IMR-90 (cell line): ENCODE measurements at regions not wholly inside any gene's neighbourhood (a gene's known extent, or its start where the extent isn't known, plus 50 kb on each side); places are given as distances from the start of the nearest gene placed in this dataset.

Source experiments
- ATAC-seq: fragments of 200-7000 bp; cut with Tn5 transposase; 2 replicates; pipeline ENCODE4 v1.9.1; 2020; ENCODE audit warnings: low read depth, mild to moderate bottlenecking, moderate library complexity
- BruUV-seq: library from RNA; stranded (reverse); fragments of 400-500 nt; replicated peaks from 2 replicates; lab custom pipeline; 2021; lab: Mats Ljungman, UMichigan
- CTCF ChIA-PET: fragments of 300-600 bp; formaldehyde crosslinking; extraction: SDS; loops from one replicate; lab custom pipeline; 2021; ENCODE audit warnings: antibody characterized with exemption; lab: Yijun Ruan, JAX
- POLR2A ChIA-PET: fragments of 300-600 bp; sonication (Branson Sonifier 250); formaldehyde crosslinking; loops from one replicate; lab custom pipeline; 2022; ENCODE audit warnings: antibody characterized with exemption; ENCODE audit not compliant: unreplicated experiment; lab: Charles Lee
- DNase-seq: peaks from one replicate; pipeline ENCODE4 v3.0.0; 2013
- H2AFZ ChIP-seq: replicated peaks from 2 replicates; pipeline ENCODE3; 2013; ENCODE audit warnings: low read length, mild to moderate bottlenecking; ENCODE audit not compliant: poor library complexity
- H2AK5ac ChIP-seq: 2 replicates; pipeline ENCODE4 v1.6.1; 2013; ENCODE audit warnings: low read depth, low read length, inconsistent platforms
- H2AK9ac ChIP-seq: replicated peaks from 2 replicates; pipeline ENCODE3; 2013; ENCODE audit warnings: mild to moderate bottlenecking, low read depth, low read length, moderate library complexity; ENCODE audit not compliant: poor library complexity
- H2BK120ac ChIP-seq: 2 replicates; pipeline ENCODE4 v1.6.1; 2013; ENCODE audit warnings: low read depth, low read length, inconsistent platforms
- H2BK15ac ChIP-seq: 3 replicates; pipeline ENCODE4 v1.6.1; 2013; ENCODE audit warnings: low read depth, low read length, inconsistent platforms
- H2BK20ac ChIP-seq: 2 replicates; pipeline ENCODE4 v1.6.1; 2013; ENCODE audit warnings: low read depth, mild to moderate bottlenecking, inconsistent platforms, low read length, moderate library complexity
- H2BK5ac ChIP-seq: 2 replicates; pipeline ENCODE4 v1.6.1; 2013; ENCODE audit warnings: mild to moderate bottlenecking, low read depth, low read length, inconsistent platforms; ENCODE audit not compliant: poor library complexity, severe bottlenecking
- H3K14ac ChIP-seq: replicated peaks from 2 replicates; pipeline ENCODE4 v1.6.1; 2013; ENCODE audit warnings: low read depth, low read length, inconsistent platforms
- H3K18ac ChIP-seq: 2 replicates; pipeline ENCODE4 v1.6.1; 2013; ENCODE audit warnings: low read depth, low read length, control low read depth
- H3K23ac ChIP-seq: 2 replicates; pipeline ENCODE4 v1.6.1; 2013; ENCODE audit warnings: low read depth, low read length, inconsistent platforms
- H3K27ac ChIP-seq: 2 replicates; pipeline ENCODE4 v1.5.1; 2013; ENCODE audit warnings: mild to moderate bottlenecking, control low read depth, low read length; ENCODE audit not compliant: insufficient read depth
- H3K27me3 ChIP-seq: 2 replicates; pipeline ENCODE4 v1.6.1; 2013; ENCODE audit warnings: low read length; ENCODE audit not compliant: control insufficient read depth, insufficient read depth
- H3K36me3 ChIP-seq: 2 replicates; pipeline ENCODE4 v1.6.1; 2013; ENCODE audit warnings: low read length, mixed read lengths; ENCODE audit not compliant: control insufficient read depth, insufficient read depth
- H3K4ac ChIP-seq: 2 replicates; pipeline ENCODE4 v1.6.1; 2013; ENCODE audit warnings: low read depth, low read length, inconsistent platforms
- H3K4me1 ChIP-seq: 2 replicates; pipeline ENCODE4 v1.6.1; 2013; ENCODE audit warnings: low read length, mixed read lengths; ENCODE audit not compliant: control insufficient read depth, insufficient read depth
- H3K4me2 ChIP-seq: 2 replicates; pipeline ENCODE4 v1.6.1; 2013; ENCODE audit warnings: low read depth, mild to moderate bottlenecking, control low read depth, low read length, moderate library complexity
- H3K4me3 ChIP-seq: 2 replicates; pipeline ENCODE4 v1.5.1; 2013; ENCODE audit warnings: low read depth, mild to moderate bottlenecking, control low read depth, low read length, moderate library complexity; ENCODE audit not compliant: insufficient read depth
- H3K56ac ChIP-seq: 2 replicates; pipeline ENCODE4 v1.6.1; 2013; ENCODE audit warnings: low read length, inconsistent platforms; ENCODE audit not compliant: insufficient read depth; ENCODE audit errors: extremely low read depth
- H3K79me1 ChIP-seq, 2 experiments: 2 replicates each; pipeline ENCODE4 v1.6.1; 2013; ENCODE audit warnings: low read length in 2 of 2, inconsistent platforms in 1 of 2, low read depth in 1 of 2
- H3K9ac ChIP-seq: 2 replicates; pipeline ENCODE4 v1.6.1; 2013; ENCODE audit warnings: low read depth, low read length, control low read depth
- H3K9me1 ChIP-seq: 2 replicates; pipeline ENCODE4 v1.6.1; 2013; ENCODE audit warnings: low read length, inconsistent platforms; ENCODE audit not compliant: insufficient read depth
- H3K9me3 ChIP-seq: 2 replicates; pipeline ENCODE4 v1.6.1; 2013; ENCODE audit warnings: low read length; ENCODE audit not compliant: control insufficient read depth, insufficient read depth
- H4K20me1 ChIP-seq: 2 replicates; pipeline ENCODE4 v1.6.1; 2013; ENCODE audit warnings: low read length, inconsistent platforms; ENCODE audit not compliant: insufficient read depth
- H4K5ac ChIP-seq: 2 replicates; pipeline ENCODE4 v1.6.1; 2013; ENCODE audit warnings: mild to moderate bottlenecking, low read depth, low read length, control low read depth
- H4K8ac ChIP-seq, 2 experiments: 2 replicates each; pipeline ENCODE4 v1.6.1; 2013; ENCODE audit warnings: low read depth in 2 of 2, low read length in 2 of 2, control low read depth in 1 of 2, inconsistent platforms in 1 of 2
- H4K91ac ChIP-seq: 2 replicates; pipeline ENCODE4 v1.6.1; 2013; ENCODE audit warnings: low read depth, low read length, inconsistent platforms; ENCODE audit not compliant: insufficient read depth
- BHLHE40 ChIP-seq: fragments of 150-350 bp; IDR thresholded peaks from 2 replicates; pipeline ENCODE4 v1.6.1; 2016; ENCODE audit warnings: mild to moderate bottlenecking, low read depth, low read length
- CEBPB ChIP-seq: IDR thresholded peaks from 2 replicates; pipeline ENCODE4 v1.6.1; 2012; ENCODE audit warnings: low read depth, low read length, improper control_type of control experiment
- CHD1 ChIP-seq: IDR thresholded peaks from 2 replicates; pipeline ENCODE4 v1.6.1; 2012; ENCODE audit warnings: low read depth, low read length, improper control_type of control experiment
- FOS ChIP-seq: fragments of 150-350 bp; IDR thresholded peaks from 2 replicates; pipeline ENCODE4 v1.6.1; 2016; ENCODE audit warnings: low read depth, low read length
- MAFK ChIP-seq: IDR thresholded peaks from 2 replicates; pipeline ENCODE4 v1.6.1; 2012; ENCODE audit warnings: low read depth, low read length, improper control_type of control experiment
- MAZ ChIP-seq: IDR thresholded peaks from 2 replicates; pipeline ENCODE4 v1.6.1; 2012; ENCODE audit warnings: low read depth, mild to moderate bottlenecking, low read length, improper control_type of control experiment, moderate library complexity, borderline replicate concordance
- MXI1 ChIP-seq: IDR thresholded peaks from 2 replicates; pipeline ENCODE4 v1.6.1; 2012; ENCODE audit warnings: low read depth, mild to moderate bottlenecking, low read length, moderate library complexity, borderline replicate concordance
- NFE2L2 ChIP-seq: fragments of 150-350 bp; IDR thresholded peaks from 2 replicates; pipeline ENCODE4 v1.6.1; 2016; ENCODE audit warnings: low read depth, mild to moderate bottlenecking, low read length
- POLR2A ChIP-seq: IDR thresholded peaks from 2 replicates; pipeline ENCODE4 v1.6.1; 2012; ENCODE audit warnings: mild to moderate bottlenecking, low read depth, low read length
- RAD21 ChIP-seq: IDR thresholded peaks from 2 replicates; pipeline ENCODE4 v1.6.1; 2012; ENCODE audit warnings: low read length, improper control_type of control experiment
- RCOR1 ChIP-seq: IDR thresholded peaks from 2 replicates; pipeline ENCODE4 v1.6.1; 2012; ENCODE audit warnings: mild to moderate bottlenecking, low read length, improper control_type of control experiment; ENCODE audit not compliant: insufficient replicate concordance
- RFX5 ChIP-seq: IDR thresholded peaks from 2 replicates; pipeline ENCODE4 v1.8.0; 2012; ENCODE audit warnings: low read depth, mild to moderate bottlenecking, low read length, moderate library complexity
- SMC3 ChIP-seq: fragments of 150-350 bp; IDR thresholded peaks from 2 replicates; pipeline ENCODE4 v1.6.1; 2016; ENCODE audit warnings: low read depth, mild to moderate bottlenecking, antibody characterized with exemption, low read length, moderate library complexity
- WGBS, 2 experiments: methylation state at CpG; one replicate each; pipeline versions ENCODE4 v1.1.5 to v1.1.7; 2013; ENCODE audit warnings: missing lambda C conversion rate in 2 of 2; ENCODE audit not compliant: insufficient read length in 1 of 2; ENCODE audit errors: extremely low coverage in 2 of 2; 5-methylcytosine and 5-hydroxymethylcytosine counted together
- dilution Hi-C: fragments of 300-500 bp; cut with HindIII; formaldehyde crosslinking; loops from one replicate; pipeline ENCODE4 v1.14.3; 2018; ENCODE audit warnings: low sequenced_read_pairs; ENCODE audit not compliant: unreplicated experiment
- in situ Hi-C: fragments of 300-500 bp; cut with MboI; formaldehyde crosslinking; loops from 3 replicates; pipeline ENCODE4 v1.14.3; 2019; ENCODE audit warnings: low sequenced_read_pairs, inconsistent platforms, mixed read lengths
- intact Hi-C: fragments of 100-400 bp; cut with micrococcal nuclease; formaldehyde crosslinking; loops from 2 replicates; pipeline ENCODE4 v1.10.0; 2022
- TF ChIP-seq, protein P1 (sequence below): fragments of 150-350 bp; IDR thresholded peaks from 2 replicates; pipeline ENCODE4 v1.6.1; 2016; ENCODE audit warnings: low read depth, mild to moderate bottlenecking, low read length, moderate library complexity, borderline replicate concordance
- TF ChIP-seq, protein P2 (sequence below): conservative IDR thresholded peaks from 2 replicates; pipeline ENCODE4 v1.5.1; 2012; ENCODE audit warnings: mild to moderate bottlenecking, low read depth, low read length, improper control_type of control experiment
- TF ChIP-seq, protein P3 (sequence below): fragments of 150-350 bp; IDR thresholded peaks from 2 replicates; pipeline ENCODE4 v1.6.1; 2017; ENCODE audit warnings: mild to moderate bottlenecking, antibody characterized with exemption, low read length, low read depth

DNA sequence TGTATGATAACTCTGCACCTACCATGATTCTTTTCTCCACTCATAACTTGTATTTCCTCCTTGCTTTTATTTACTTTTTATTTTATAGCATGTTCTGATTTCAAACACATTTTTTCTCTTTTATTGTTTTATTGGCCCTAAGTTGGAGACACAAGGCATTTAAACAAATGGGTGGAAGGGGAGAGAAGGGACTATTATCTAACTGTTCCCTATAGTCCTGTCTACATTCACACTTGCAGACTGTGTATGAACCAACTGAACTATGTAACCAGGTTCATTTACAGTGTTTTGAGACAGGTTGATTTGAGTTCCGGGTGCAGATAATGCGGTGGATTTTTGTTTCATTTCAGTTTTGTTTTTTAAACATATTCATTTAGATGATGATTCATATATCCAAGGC, 830.6 kb upstream of the SEMA6A start:
- in situ Hi-C loops = no loop called here
- Histone ChIP-seq H3K9ac (no peak overlapping the region), H3K36me3 (no peaks in the 10 kb centered on the region), H3K9me1 (no peaks in the 10 kb centered on the region), H3K9me3 (peaks cover 2% of the 10 kb centered on the region), H3K4me3 (no peak overlapping the region), H2BK20ac (no peak overlapping the region), H4K20me1 (no peaks in the 10 kb centered on the region), H3K27me3 (no peaks in the 10 kb centered on the region), H2BK120ac (no peak overlapping the region), H2AFZ (no peak overlapping the region), H4K8ac (no peak overlapping the region), H3K18ac (no peak overlapping the region), H3K4me1 (no peaks in the 10 kb centered on the region), H4K5ac (no peak overlapping the region), H3K4me2 (no peak overlapping the region), H2BK15ac (no peak overlapping the region), H2AK9ac (no peak overlapping the region), H3K23ac (no peak overlapping the region), H2BK5ac (no peak overlapping the region), H3K4ac (no peak overlapping the region), H3K27ac (no peak overlapping the region), H3K79me1 (no peaks in the 10 kb centered on the region), H3K56ac (no peak overlapping the region), H3K14ac (no peak overlapping the region), H2AK5ac (no peak overlapping the region), H4K91ac (no peak overlapping the region)
- dilution Hi-C loops = no loop called here
- no CpG with 5 or more reads among the region's 2 CpGs for whole genome bisulfite sequencing, 2 experiments
- ATAC-seq = no peak
- no peak for DNase-seq
- intact Hi-C loops = no loop called here
- POLR2A ChIA-PET = no interaction called here
- CTCF ChIA-PET = no interaction called here
- BruUV-seq = no TSS peak
- TF ChIP-seq MAFK (no peak), CEBPB (no peak), MAZ (no peak), RAD21 (no peak), MXI1 (no peak), SMC3 (no peak), FOS (no peak), NFE2L2 (no peak), RCOR1 (no peak), POLR2A (no peak), BHLHE40 (no peak), CHD1 (no peak), RFX5 (no peak)
- TF ChIP-seq, protein P1, sequence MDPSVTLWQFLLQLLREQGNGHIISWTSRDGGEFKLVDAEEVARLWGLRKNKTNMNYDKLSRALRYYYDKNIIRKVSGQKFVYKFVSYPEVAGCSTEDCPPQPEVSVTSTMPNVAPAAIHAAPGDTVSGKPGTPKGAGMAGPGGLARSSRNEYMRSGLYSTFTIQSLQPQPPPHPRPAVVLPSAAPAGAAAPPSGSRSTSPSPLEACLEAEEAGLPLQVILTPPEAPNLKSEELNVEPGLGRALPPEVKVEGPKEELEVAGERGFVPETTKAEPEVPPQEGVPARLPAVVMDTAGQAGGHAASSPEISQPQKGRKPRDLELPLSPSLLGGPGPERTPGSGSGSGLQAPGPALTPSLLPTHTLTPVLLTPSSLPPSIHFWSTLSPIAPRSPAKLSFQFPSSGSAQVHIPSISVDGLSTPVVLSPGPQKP = no peak
- TF ChIP-seq, protein P2, sequence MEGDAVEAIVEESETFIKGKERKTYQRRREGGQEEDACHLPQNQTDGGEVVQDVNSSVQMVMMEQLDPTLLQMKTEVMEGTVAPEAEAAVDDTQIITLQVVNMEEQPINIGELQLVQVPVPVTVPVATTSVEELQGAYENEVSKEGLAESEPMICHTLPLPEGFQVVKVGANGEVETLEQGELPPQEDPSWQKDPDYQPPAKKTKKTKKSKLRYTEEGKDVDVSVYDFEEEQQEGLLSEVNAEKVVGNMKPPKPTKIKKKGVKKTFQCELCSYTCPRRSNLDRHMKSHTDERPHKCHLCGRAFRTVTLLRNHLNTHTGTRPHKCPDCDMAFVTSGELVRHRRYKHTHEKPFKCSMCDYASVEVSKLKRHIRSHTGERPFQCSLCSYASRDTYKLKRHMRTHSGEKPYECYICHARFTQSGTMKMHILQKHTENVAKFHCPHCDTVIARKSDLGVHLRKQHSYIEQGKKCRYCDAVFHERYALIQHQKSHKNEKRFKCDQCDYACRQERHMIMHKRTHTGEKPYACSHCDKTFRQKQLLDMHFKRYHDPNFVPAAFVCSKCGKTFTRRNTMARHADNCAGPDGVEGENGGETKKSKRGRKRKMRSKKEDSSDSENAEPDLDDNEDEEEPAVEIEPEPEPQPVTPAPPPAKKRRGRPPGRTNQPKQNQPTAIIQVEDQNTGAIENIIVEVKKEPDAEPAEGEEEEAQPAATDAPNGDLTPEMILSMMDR = no peak
- TF ChIP-seq, protein P3, sequence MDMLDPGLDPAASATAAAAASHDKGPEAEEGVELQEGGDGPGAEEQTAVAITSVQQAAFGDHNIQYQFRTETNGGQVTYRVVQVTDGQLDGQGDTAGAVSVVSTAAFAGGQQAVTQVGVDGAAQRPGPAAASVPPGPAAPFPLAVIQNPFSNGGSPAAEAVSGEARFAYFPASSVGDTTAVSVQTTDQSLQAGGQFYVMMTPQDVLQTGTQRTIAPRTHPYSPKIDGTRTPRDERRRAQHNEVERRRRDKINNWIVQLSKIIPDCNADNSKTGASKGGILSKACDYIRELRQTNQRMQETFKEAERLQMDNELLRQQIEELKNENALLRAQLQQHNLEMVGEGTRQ = no peak
